A673 (cell line): ENCODE measurements at regions not wholly inside any gene's neighbourhood (a gene's known extent, or its start where the extent isn't known, plus 50 kb on each side); places are given as distances from the start of the nearest gene placed in this dataset.

Source experiments
- BruUV-seq: library from RNA; stranded (reverse); fragments of 400-500 nt; replicated peaks from 2 replicates; lab custom pipeline; 2021; lab: Mats Ljungman, UMichigan
- CTCF ChIA-PET: fragments of 300-600 bp; sonication (Branson Sonifier 250); formaldehyde crosslinking; loops from one replicate; lab custom pipeline; 2022; ENCODE audit warnings: antibody characterized with exemption; lab: Charles Lee
- POLR2A ChIA-PET: fragments of 300-600 bp; sonication (Branson Sonifier 250); formaldehyde crosslinking; loops from one replicate; lab custom pipeline; 2022; ENCODE audit warnings: antibody characterized with exemption; ENCODE audit not compliant: low non-redundant PET; lab: Charles Lee
- DNase-seq: peaks from one replicate; pipeline ENCODE4 v3.0.0-alpha.2; 2015; ENCODE audit warnings: low spot score
- H3K27ac ChIP-seq: fragments of 200-600 bp; sonication (generic); 2 replicates; pipeline ENCODE4 v1.5.1; 2016; ENCODE audit warnings: mixed run types, low read depth, mild to moderate bottlenecking, mixed read lengths, antibody characterized with exemption, low read length; ENCODE audit not compliant: poor library complexity, severe bottlenecking
- H3K27me3 ChIP-seq: fragments of 200-600 bp; sonication (generic); replicated peaks from 2 replicates; pipeline ENCODE4 v1.6.1; 2017; ENCODE audit warnings: mixed run types, low read depth, mild to moderate bottlenecking, mixed read lengths, antibody characterized with exemption, low read length; ENCODE audit not compliant: insufficient read depth, poor library complexity
- H3K36me3 ChIP-seq: fragments of 200-600 bp; sonication (generic); 2 replicates; pipeline ENCODE4 v1.6.1; 2016; ENCODE audit warnings: mixed run types, mild to moderate bottlenecking, mixed read lengths, antibody characterized with exemption, low read length; ENCODE audit not compliant: insufficient read depth, poor library complexity, severe bottlenecking
- H3K4me1 ChIP-seq: fragments of 200-600 bp; sonication (generic); 2 replicates; pipeline ENCODE4 v1.6.1; 2017; ENCODE audit warnings: mixed run types, mild to moderate bottlenecking, mixed read lengths, antibody characterized with exemption, low read length; ENCODE audit not compliant: insufficient read depth, poor library complexity, severe bottlenecking
- H3K4me3 ChIP-seq: fragments of 200-600 bp; sonication (generic); 2 replicates; pipeline ENCODE4 v1.5.1; 2016; ENCODE audit warnings: low read depth, mixed run types, mild to moderate bottlenecking, mixed read lengths, low read length; ENCODE audit not compliant: poor library complexity, severe bottlenecking
- H3K9me3 ChIP-seq: fragments of 200-600 bp; sonication (generic); 2 replicates; pipeline ENCODE4 v1.6.1; 2016; ENCODE audit warnings: mixed run types, low read depth, mild to moderate bottlenecking, mixed read lengths, antibody characterized with exemption, low read length; ENCODE audit not compliant: poor library complexity, severe bottlenecking
- EZH2 ChIP-seq: fragments of 200-600 bp; sonication (generic); IDR thresholded peaks from 2 replicates; pipeline ENCODE4 v1.6.1; 2017; ENCODE audit warnings: borderline replicate concordance, low read depth, mild to moderate bottlenecking, mixed read lengths, antibody characterized with exemption, low read length; ENCODE audit not compliant: poor library complexity, severe bottlenecking
- intact Hi-C: fragments of 100-400 bp; cut with micrococcal nuclease; formaldehyde crosslinking; loops from one replicate; pipeline ENCODE4 v1.10.0; 2022; ENCODE audit not compliant: unreplicated experiment
- TF ChIP-seq, protein P1 (sequence below): fragments of 300-800, 200-600 bp; sonication (generic); conservative IDR thresholded peaks from 2 replicates; pipeline ENCODE4 v1.5.1; 2017; ENCODE audit warnings: low read depth, mild to moderate bottlenecking, antibody characterized with exemption, low read length, moderate library complexity, mixed read lengths

DNA sequence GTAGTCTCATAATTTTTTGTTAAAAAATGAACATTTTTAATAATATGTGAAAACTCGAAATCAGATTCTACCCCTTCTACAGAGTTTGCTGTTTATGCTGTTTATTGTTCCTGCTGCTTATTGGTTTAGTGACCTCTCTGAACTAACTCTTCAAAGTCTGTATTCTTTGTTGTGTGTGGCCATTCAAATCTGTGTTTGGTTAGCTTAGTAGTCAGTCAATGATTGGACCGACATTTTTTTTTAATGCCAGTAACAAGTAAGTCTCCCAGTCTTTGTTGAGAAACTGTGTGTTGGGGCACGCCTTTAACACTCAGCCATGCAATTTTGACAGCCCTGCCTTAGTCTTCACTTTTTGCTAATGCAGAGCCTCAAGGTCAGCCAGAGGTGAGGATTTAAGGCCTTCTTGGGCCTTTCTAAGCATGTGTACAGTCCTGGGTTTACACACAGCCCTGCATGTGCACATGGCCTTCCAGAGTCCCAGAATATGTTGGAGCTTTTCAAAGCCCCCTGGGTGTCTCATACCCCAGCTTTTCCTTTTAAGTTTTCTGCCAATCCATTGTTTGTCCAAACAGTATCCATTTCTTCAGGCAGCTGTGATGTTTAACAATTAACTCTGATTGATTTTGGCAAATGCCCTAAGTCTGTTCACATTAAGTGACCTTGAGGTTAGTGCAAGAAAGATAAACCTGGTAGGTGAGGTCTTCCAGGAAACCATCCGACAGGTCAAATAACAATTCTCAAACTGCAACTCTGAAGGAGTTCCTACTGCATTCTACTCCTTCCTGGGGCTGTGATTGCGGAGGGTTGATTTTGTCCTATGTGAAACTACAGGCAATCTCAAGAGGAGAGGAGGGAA, 389.3 kb downstream of the PMP22 start:
- Histone ChIP-seq H3K4me3 (no peak overlapping the region), H3K27me3 (no peaks in the 10 kb centered on the region), H3K27ac (no peak overlapping the region), H3K36me3 (no peaks in the 10 kb centered on the region), H3K9me3 (no peaks in the 10 kb centered on the region), H3K4me1 (no peaks in the 10 kb centered on the region)
- DNase-seq = no peak
- ChIA-PET POLR2A (no interaction called here), CTCF (no interaction called here)
- no TSS peak for BruUV-seq
- TF ChIP-seq, protein P1, sequence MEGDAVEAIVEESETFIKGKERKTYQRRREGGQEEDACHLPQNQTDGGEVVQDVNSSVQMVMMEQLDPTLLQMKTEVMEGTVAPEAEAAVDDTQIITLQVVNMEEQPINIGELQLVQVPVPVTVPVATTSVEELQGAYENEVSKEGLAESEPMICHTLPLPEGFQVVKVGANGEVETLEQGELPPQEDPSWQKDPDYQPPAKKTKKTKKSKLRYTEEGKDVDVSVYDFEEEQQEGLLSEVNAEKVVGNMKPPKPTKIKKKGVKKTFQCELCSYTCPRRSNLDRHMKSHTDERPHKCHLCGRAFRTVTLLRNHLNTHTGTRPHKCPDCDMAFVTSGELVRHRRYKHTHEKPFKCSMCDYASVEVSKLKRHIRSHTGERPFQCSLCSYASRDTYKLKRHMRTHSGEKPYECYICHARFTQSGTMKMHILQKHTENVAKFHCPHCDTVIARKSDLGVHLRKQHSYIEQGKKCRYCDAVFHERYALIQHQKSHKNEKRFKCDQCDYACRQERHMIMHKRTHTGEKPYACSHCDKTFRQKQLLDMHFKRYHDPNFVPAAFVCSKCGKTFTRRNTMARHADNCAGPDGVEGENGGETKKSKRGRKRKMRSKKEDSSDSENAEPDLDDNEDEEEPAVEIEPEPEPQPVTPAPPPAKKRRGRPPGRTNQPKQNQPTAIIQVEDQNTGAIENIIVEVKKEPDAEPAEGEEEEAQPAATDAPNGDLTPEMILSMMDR = no peak
- no peak for TF ChIP-seq EZH2
- intact Hi-C loops = no loop called here

GRCh38 chr17:14873996-14874395, 391.1 kb downstream of the PMP22 start:
- POLR2A ChIA-PET = no interaction called here
- Histone ChIP-seq H3K9me3 (no peaks in the 10 kb centered on the region), H3K36me3 (no peaks in the 10 kb centered on the region), H3K4me3 (no peak overlapping the region), H3K27ac (no peak overlapping the region), H3K27me3 (no peaks in the 10 kb centered on the region), H3K4me1 (no peaks in the 10 kb centered on the region)
- no peak for TF ChIP-seq EZH2
- TF ChIP-seq, protein P1 = no peak
- CTCF ChIA-PET = no interaction called here
- intact Hi-C loops = no loop called here
- DNase-seq = no peak
- no TSS peak for BruUV-seq

DNA sequence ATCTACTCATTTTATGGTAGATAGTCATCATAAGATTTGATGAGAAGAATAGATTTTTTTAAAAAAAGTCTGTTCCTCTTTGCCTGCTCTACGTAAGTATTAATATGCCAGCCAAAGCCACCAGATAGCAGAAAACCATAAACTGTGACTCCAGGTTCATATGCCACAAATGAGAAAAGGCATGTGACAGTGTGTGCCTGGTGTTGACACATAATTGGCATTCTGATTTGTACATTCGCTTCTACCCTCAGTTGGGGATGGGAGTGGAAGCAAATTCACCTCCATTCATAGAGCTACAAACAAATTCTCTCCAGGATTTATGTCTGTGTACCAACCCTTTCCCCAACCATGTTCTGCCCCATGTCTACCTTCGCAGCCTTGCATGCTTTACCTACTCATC, 391.6 kb downstream of the PMP22 start:
- no peak overlapping the region for H3K27ac ChIP-seq
- H3K9me3 ChIP-seq = no peaks in the 10 kb centered on the region
- ChIA-PET CTCF (no interaction called here), POLR2A (no interaction called here)
- no TSS peak for BruUV-seq
- no peak for DNase-seq
- intact Hi-C loops = no loop called here
- H3K36me3 ChIP-seq = no peaks in the 10 kb centered on the region
- H3K27me3 ChIP-seq = no peaks in the 10 kb centered on the region
- H3K4me3 ChIP-seq = no peak overlapping the region
- no peaks in the 10 kb centered on the region for H3K4me1 ChIP-seq
- TF ChIP-seq, protein P1 = no peak
- no peak for TF ChIP-seq EZH2
